ENCODE measurements at regions not wholly inside any gene's neighbourhood (a gene's known extent, or its start where the extent isn't known, plus 50 kb on each side); places are given as distances from the start of the nearest gene placed in this dataset.

DNA sequence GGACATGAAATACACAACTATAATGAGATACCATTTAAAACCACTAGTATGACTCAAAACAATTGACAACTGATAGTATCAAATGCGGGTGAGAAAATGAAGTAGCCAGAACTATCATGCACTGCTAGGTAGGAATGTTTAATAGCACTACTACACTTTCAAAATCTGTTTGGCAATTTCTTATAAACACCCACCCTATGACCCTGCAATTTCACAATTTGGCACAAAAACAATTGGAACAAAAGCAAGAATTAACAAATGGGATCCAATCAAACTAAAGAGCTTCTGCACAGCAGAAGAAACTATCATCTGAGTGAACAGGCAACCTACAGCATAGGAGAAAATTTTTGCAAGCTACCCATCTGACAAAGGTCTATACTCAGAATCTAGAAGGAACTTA, 431.2 kb upstream of the GYPC start:
- WGBS: 97% methylated on average over 1 of the region's 1 CpG
- Histone ChIP-seq H3K27me3 (ENCODE audit: control insufficient read depth in 2 of 2, insufficient read depth in 1 of 2, low read length in 1 of 2) (no peaks in the 10 kb centered on the region), H3K4me1 (ENCODE audit: control insufficient read depth in 2 of 2, insufficient read depth in 2 of 2, low read length in 2 of 2) (no peaks in the 10 kb centered on the region), H3K36me3 (ENCODE audit: control insufficient read depth in 2 of 2, insufficient read depth in 2 of 2, low read length in 1 of 2) (no peaks in the 10 kb centered on the region), H3K4me3 (ENCODE audit: low read length in 2 of 2) (no peak overlapping the region), H3K9me3 (ENCODE audit: control insufficient read depth in 2 of 2, insufficient read depth in 1 of 2, low read length in 1 of 2) (no peaks in the 10 kb centered on the region), H3K27ac (ENCODE audit: low read depth in 1 of 2, low read length in 1 of 2) (no peak overlapping the region)
- no peak for DNase-seq (ENCODE audit: low read depth in 6 of 9, low spot score in 9 of 9)

GRCh38 chr2:126227250-126227649, 428.7 kb upstream of the GYPC start:
- WGBS: 77% methylated on average over 1 of the region's 1 CpG
- no peak for DNase-seq (ENCODE audit: low read depth in 6 of 9, low spot score in 9 of 9)
- no peak overlapping the region for H3K27ac ChIP-seq (ENCODE audit: low read depth in 1 of 2, low read length in 1 of 2)
- no peaks in the 10 kb centered on the region for H3K27me3 ChIP-seq (ENCODE audit: control insufficient read depth in 2 of 2, insufficient read depth in 1 of 2, low read length in 1 of 2)
- H3K4me3 ChIP-seq (ENCODE audit: low read length in 2 of 2): no peak overlapping the region
- H3K4me1 ChIP-seq (ENCODE audit: control insufficient read depth in 2 of 2, insufficient read depth in 2 of 2, low read length in 2 of 2): no peaks in the 10 kb centered on the region
- H3K9me3 ChIP-seq (ENCODE audit: control insufficient read depth in 2 of 2, insufficient read depth in 1 of 2, low read length in 1 of 2): no peaks in the 10 kb centered on the region
- H3K36me3 ChIP-seq (ENCODE audit: control insufficient read depth in 2 of 2, insufficient read depth in 2 of 2, low read length in 1 of 2): no peaks in the 10 kb centered on the region

DNA sequence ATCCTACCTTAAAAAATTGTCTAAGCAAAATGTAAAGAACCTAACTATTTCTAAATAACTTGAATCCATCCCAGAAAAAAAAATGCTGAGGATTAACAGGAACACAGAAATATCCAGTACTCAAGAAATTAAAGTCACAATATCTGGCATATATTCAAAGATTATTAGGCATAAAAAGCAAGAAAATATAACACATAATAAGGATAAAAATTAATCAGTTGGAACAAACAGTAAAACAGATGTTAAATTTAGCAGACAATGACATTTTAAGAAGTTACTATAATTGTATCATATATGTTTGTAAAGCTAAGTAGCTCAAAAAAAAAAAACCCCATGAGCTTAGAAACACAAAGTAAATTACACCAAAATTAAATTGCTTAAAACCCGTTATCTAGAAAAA, 427.4 kb upstream of the GYPC start:
- Histone ChIP-seq H3K36me3 (ENCODE audit: control insufficient read depth in 2 of 2, insufficient read depth in 2 of 2, low read length in 1 of 2) (no peaks in the 10 kb centered on the region), H3K4me3 (ENCODE audit: low read length in 2 of 2) (no peak overlapping the region), H3K27ac (ENCODE audit: low read depth in 1 of 2, low read length in 1 of 2) (no peak overlapping the region), H3K4me1 (ENCODE audit: control insufficient read depth in 2 of 2, insufficient read depth in 2 of 2, low read length in 2 of 2) (no peaks in the 10 kb centered on the region), H3K9me3 (ENCODE audit: control insufficient read depth in 2 of 2, insufficient read depth in 1 of 2, low read length in 1 of 2) (no peaks in the 10 kb centered on the region), H3K27me3 (ENCODE audit: control insufficient read depth in 2 of 2, insufficient read depth in 1 of 2, low read length in 1 of 2) (no peaks in the 10 kb centered on the region)
- 91% methylated on average over 1 of the region's 1 CpG for WGBS
- DNase-seq (ENCODE audit: low read depth in 6 of 9, low spot score in 9 of 9): no peak

DNA sequence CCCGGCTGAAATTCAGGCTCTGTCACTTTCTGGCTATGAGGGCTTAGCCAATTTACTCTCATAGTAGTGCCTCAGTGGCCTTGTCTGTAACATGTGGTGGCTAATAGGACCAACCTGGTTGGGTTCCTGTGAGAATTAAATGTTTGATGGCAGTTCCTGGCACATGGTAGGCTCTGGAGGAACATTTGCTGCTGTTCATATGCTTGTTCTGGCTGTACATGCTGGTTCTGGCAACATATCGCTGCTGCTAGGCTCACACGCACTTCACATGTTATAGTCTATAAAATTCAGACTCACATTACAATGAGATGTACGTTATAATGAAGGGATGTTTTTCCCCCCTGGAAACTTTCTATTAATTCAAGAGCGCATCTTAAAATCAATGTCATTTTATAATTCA, 417.7 kb upstream of the GYPC start:
- H3K27ac ChIP-seq (ENCODE audit: low read depth in 1 of 2, low read length in 1 of 2): no peak overlapping the region
- 88% methylated on average over 5 of the region's 5 CpGs for WGBS
- H3K4me1 ChIP-seq (ENCODE audit: control insufficient read depth in 2 of 2, insufficient read depth in 2 of 2, low read length in 2 of 2): no peaks in the 10 kb centered on the region
- no peaks in the 10 kb centered on the region for H3K27me3 ChIP-seq (ENCODE audit: control insufficient read depth in 2 of 2, insufficient read depth in 1 of 2, low read length in 1 of 2)
- no peak for DNase-seq (ENCODE audit: low read depth in 6 of 9, low spot score in 9 of 9)
- H3K9me3 ChIP-seq (ENCODE audit: control insufficient read depth in 2 of 2, insufficient read depth in 1 of 2, low read length in 1 of 2): no peaks in the 10 kb centered on the region
- H3K36me3 ChIP-seq (ENCODE audit: control insufficient read depth in 2 of 2, insufficient read depth in 2 of 2, low read length in 1 of 2): no peaks in the 10 kb centered on the region
- H3K4me3 ChIP-seq (ENCODE audit: low read length in 2 of 2): no peak overlapping the region

GRCh38 chr2:126239320-126239955, 416.5 kb upstream of the GYPC start:
- WGBS: 82% methylated on average over 5 of the region's 5 CpGs
- no peaks in the 10 kb centered on the region for H3K36me3 ChIP-seq (ENCODE audit: control insufficient read depth in 2 of 2, insufficient read depth in 2 of 2, low read length in 1 of 2)
- H3K4me3 ChIP-seq (ENCODE audit: low read length in 2 of 2): no peak overlapping the region
- H3K9me3 ChIP-seq (ENCODE audit: control insufficient read depth in 2 of 2, insufficient read depth in 1 of 2, low read length in 1 of 2): no peaks in the 10 kb centered on the region
- no peaks in the 10 kb centered on the region for H3K4me1 ChIP-seq (ENCODE audit: control insufficient read depth in 2 of 2, insufficient read depth in 2 of 2, low read length in 2 of 2)
- H3K27me3 ChIP-seq (ENCODE audit: control insufficient read depth in 2 of 2, insufficient read depth in 1 of 2, low read length in 1 of 2): no peaks in the 10 kb centered on the region
- no peak for DNase-seq (ENCODE audit: low read depth in 6 of 9, low spot score in 9 of 9)
- no peak overlapping the region for H3K27ac ChIP-seq (ENCODE audit: low read depth in 1 of 2, low read length in 1 of 2)

GRCh38 chr2:126241001-126241400, 415.0 kb upstream of the GYPC start:
- Histone ChIP-seq H3K27me3 (ENCODE audit: control insufficient read depth in 2 of 2, insufficient read depth in 1 of 2, low read length in 1 of 2) (no peaks in the 10 kb centered on the region), H3K9me3 (ENCODE audit: control insufficient read depth in 2 of 2, insufficient read depth in 1 of 2, low read length in 1 of 2) (no peaks in the 10 kb centered on the region), H3K36me3 (ENCODE audit: control insufficient read depth in 2 of 2, insufficient read depth in 2 of 2, low read length in 1 of 2) (no peaks in the 10 kb centered on the region), H3K27ac (ENCODE audit: low read depth in 1 of 2, low read length in 1 of 2) (no peak overlapping the region), H3K4me3 (ENCODE audit: low read length in 2 of 2) (no peak overlapping the region), H3K4me1 (ENCODE audit: control insufficient read depth in 2 of 2, insufficient read depth in 2 of 2, low read length in 2 of 2) (no peaks in the 10 kb centered on the region)
- DNase-seq (ENCODE audit: low read depth in 6 of 9, low spot score in 9 of 9): no peak
- 86% methylated on average over 2 of the region's 2 CpGs for WGBS

DNA sequence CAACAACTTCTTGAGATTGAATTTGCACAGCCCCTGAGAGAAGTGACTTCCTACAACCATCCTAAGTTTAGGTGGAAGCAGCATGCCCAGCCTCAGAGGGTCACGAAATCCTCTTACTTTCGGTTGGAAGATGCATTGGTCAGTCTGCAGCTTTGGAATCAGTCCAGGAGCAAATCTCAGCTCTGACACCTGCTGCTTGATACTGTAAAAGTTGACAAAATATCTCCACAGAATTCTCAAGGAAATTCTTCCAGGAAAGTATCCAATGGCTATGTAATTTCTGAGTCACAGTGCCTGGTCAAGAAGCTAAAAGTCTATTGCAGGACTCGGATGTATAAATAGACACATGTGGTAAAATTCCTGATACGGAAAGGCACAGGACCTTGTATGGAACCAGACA, 414.5 kb upstream of the GYPC start:
- WGBS: 93% methylated on average over 4 of the region's 4 CpGs
- H3K9me3 ChIP-seq (ENCODE audit: control insufficient read depth in 2 of 2, insufficient read depth in 1 of 2, low read length in 1 of 2): no peaks in the 10 kb centered on the region
- no peak for DNase-seq (ENCODE audit: low read depth in 6 of 9, low spot score in 9 of 9)
- H3K27ac ChIP-seq (ENCODE audit: low read depth in 1 of 2, low read length in 1 of 2): no peak overlapping the region
- no peaks in the 10 kb centered on the region for H3K4me1 ChIP-seq (ENCODE audit: control insufficient read depth in 2 of 2, insufficient read depth in 2 of 2, low read length in 2 of 2)
- H3K27me3 ChIP-seq (ENCODE audit: control insufficient read depth in 2 of 2, insufficient read depth in 1 of 2, low read length in 1 of 2): no peaks in the 10 kb centered on the region
- no peaks in the 10 kb centered on the region for H3K36me3 ChIP-seq (ENCODE audit: control insufficient read depth in 2 of 2, insufficient read depth in 2 of 2, low read length in 1 of 2)
- H3K4me3 ChIP-seq (ENCODE audit: low read length in 2 of 2): no peak overlapping the region

DNA sequence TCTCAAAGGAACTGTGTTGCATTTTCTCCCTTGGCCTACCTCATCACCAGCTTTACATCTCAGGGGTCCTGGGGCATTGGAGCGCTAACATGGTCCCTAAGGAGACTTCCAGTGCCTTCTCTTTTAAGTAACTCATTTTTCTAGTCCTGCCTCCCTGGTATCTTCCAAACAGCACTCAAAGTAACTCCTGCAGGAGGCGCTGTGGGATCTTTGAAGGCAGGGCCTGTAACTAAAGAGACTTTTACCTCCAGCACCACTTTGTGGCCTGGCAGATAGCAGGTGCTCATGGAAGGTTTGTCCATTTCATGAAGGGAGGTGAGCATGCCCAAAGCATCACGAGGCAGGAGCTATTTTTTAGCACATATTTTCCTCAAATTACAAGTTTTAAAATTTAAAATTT, 411.0 kb upstream of the GYPC start:
- Histone ChIP-seq H3K4me3 (ENCODE audit: low read length in 2 of 2) (no peak overlapping the region), H3K36me3 (ENCODE audit: control insufficient read depth in 2 of 2, insufficient read depth in 2 of 2, low read length in 1 of 2) (no peaks in the 10 kb centered on the region), H3K27me3 (ENCODE audit: control insufficient read depth in 2 of 2, insufficient read depth in 1 of 2, low read length in 1 of 2) (no peaks in the 10 kb centered on the region), H3K4me1 (ENCODE audit: control insufficient read depth in 2 of 2, insufficient read depth in 2 of 2, low read length in 2 of 2) (no peaks in the 10 kb centered on the region), H3K9me3 (ENCODE audit: control insufficient read depth in 2 of 2, insufficient read depth in 1 of 2, low read length in 1 of 2) (no peaks in the 10 kb centered on the region), H3K27ac (ENCODE audit: low read depth in 1 of 2, low read length in 1 of 2) (no peak overlapping the region)
- peak in 1 of 9 donors; percentile 9 for DNase-seq (ENCODE audit: low read depth in 6 of 9, low spot score in 9 of 9)
- WGBS: 36% methylated on average over 3 of the region's 3 CpGs

DNA sequence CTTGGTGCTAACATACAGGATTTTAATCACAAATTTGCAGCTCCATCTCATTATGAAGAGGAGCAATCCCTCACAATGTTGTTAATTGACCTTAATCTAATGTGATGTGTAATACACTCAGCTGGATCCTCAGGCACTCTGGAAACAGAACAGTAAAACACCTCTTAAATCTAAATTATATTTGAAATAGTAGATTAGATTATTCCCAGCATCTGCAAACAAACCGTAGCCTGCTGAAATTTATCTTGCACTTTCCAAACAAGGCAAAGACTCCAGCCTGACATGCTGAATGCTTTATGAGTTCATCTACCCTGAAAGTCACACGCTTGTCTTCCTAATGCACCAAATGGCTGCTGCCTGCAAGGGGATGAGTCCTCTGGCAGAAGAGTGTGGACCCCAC, 402.3 kb upstream of the GYPC start:
- Histone ChIP-seq H3K4me3 (ENCODE audit: low read length in 2 of 2) (no peak overlapping the region), H3K4me1 (ENCODE audit: control insufficient read depth in 2 of 2, insufficient read depth in 2 of 2, low read length in 2 of 2) (no peaks in the 10 kb centered on the region), H3K36me3 (ENCODE audit: control insufficient read depth in 2 of 2, insufficient read depth in 2 of 2, low read length in 1 of 2) (no peaks in the 10 kb centered on the region), H3K27me3 (ENCODE audit: control insufficient read depth in 2 of 2, insufficient read depth in 1 of 2, low read length in 1 of 2) (no peaks in the 10 kb centered on the region), H3K9me3 (ENCODE audit: control insufficient read depth in 2 of 2, insufficient read depth in 1 of 2, low read length in 1 of 2) (no peaks in the 10 kb centered on the region), H3K27ac (ENCODE audit: low read depth in 1 of 2, low read length in 1 of 2) (no peak overlapping the region)
- no peak for DNase-seq (ENCODE audit: low read depth in 6 of 9, low spot score in 9 of 9)
- 85% methylated on average over 2 of the region's 2 CpGs for WGBS

DNA sequence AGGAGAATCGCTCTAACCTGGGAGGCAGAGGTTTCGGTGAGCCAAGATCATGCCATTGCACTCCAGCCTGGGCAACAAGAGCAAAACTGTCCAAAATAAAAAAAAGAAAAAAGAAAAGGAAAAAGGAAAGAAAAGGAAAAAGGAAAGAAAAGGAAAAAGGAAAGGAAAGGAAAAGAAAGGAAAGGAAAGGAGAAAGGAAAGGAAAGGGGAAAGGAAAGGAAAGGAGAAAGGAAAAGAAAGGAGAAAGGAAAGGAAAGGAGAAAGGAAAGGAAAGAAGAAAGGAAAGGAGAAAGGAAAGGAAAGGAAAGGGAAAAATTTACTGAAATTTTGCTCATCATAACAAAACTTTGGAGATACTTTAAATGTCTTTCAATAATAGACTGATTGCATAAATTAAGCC, 391.3 kb upstream of the GYPC start:
- no peaks in the 10 kb centered on the region for H3K36me3 ChIP-seq (ENCODE audit: control insufficient read depth in 2 of 2, insufficient read depth in 2 of 2, low read length in 1 of 2)
- no peak for DNase-seq (ENCODE audit: low read depth in 6 of 9, low spot score in 9 of 9)
- H3K27ac ChIP-seq (ENCODE audit: low read depth in 1 of 2, low read length in 1 of 2): no peak overlapping the region
- 97% methylated on average over 2 of the region's 2 CpGs for WGBS
- no peaks in the 10 kb centered on the region for H3K27me3 ChIP-seq (ENCODE audit: control insufficient read depth in 2 of 2, insufficient read depth in 1 of 2, low read length in 1 of 2)
- H3K4me3 ChIP-seq (ENCODE audit: low read length in 2 of 2): no peak overlapping the region
- no peaks in the 10 kb centered on the region for H3K9me3 ChIP-seq (ENCODE audit: control insufficient read depth in 2 of 2, insufficient read depth in 1 of 2, low read length in 1 of 2)
- no peaks in the 10 kb centered on the region for H3K4me1 ChIP-seq (ENCODE audit: control insufficient read depth in 2 of 2, insufficient read depth in 2 of 2, low read length in 2 of 2)

Data from thymus (tissue), 11 donors.